NCI-H2029 (cell line): ENCODE measurements at regions not wholly inside any gene's neighbourhood (a gene's known extent, or its start where the extent isn't known, plus 50 kb on each side); places are given as distances from the start of the nearest gene placed in this dataset.

ENCODE experiments used
- DNase-seq: peaks from one replicate; lab custom pipeline; 2025; lab: John Stamatoyannopoulos, UW

DNA sequence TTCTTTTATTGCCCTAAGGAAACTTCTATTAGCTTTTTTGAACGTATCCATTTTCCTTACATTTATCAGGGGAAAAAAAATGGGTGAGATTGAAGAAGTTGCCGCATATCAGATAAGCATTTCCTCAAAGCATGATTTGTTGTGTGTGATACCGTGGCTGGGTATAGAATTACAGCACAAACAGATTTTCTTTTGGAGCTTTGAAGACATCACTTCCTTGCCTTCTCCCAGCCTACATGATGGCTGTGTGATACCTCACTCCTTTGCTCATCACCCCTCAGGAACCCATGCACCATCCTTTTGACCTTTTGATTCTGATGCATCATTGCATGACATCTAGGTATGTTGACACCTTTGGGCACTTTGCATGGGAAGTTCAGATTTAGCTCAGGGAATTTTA, 1155.3 kb downstream of the BRD1 start:
- no peak for DNase-seq

DNA sequence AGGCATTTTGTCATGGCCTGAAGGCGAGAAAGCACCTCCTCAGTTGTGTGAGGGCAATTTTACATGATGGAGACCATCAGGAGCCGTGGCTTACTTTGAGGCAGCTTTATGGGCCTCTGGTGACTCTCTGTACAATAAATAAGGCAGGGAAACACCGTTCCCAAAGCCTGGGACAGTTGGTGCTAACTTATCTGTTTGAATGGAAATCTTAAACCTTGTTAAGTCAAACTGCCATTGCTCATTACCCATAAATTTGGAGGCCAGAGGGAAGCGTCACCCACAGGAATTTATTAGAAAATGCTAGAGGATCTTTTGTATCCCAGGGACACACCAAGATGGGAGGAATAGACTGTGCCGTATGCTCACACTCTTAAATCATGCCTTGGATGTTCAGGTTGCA, 1156.9 kb downstream of the BRD1 start:
- DNase-seq = no peak

- DNase-seq = no peak
Measured at GRCh38 chr22:48669986-48670716, 1157.5 kb downstream of the BRD1 start.

DNA sequence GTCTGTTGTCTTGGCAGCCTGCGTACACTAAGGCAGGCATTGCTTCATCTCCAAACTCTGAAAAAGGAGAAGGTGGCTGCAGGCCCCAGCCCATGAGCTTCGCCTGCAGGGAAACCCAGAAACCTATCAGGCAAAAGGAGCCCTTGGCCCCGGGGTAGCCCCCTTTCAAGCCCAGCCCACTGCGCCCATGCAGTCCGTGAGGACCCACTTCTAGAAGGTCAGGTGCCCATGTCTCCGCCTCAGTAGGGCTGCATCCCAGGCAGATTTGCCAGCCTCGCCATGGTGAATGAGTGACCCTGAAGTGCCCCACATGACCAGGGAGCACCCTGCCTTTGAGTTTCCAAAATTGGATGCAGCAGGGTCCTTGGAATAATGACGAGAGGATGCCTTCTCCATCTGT, 1158.4 kb downstream of the BRD1 start:
- DNase-seq = no peak

DNA sequence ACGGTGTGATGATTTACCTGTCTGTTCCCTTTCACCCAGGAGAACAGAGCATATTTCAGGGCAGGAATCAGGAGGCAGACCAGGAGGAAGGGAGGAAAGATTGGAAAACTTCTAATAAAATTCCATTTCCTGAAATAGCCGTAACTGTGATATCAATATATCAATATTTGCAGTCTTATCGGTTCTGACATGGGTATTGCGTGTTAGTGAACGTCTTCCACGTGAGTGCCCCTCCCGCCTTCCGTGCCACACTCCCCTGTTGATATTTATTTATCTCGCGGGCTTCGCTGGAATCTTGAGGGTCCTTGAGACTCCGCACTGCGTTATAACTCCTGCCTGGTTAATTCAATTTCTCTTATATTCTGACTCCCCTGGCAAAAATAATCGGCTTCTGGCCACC, 1160.4 kb downstream of the BRD1 start:
- no peak for DNase-seq

GRCh38 chr22:48666620-48667019, 1161.1 kb downstream of the BRD1 start:
- no peak for DNase-seq

DNA sequence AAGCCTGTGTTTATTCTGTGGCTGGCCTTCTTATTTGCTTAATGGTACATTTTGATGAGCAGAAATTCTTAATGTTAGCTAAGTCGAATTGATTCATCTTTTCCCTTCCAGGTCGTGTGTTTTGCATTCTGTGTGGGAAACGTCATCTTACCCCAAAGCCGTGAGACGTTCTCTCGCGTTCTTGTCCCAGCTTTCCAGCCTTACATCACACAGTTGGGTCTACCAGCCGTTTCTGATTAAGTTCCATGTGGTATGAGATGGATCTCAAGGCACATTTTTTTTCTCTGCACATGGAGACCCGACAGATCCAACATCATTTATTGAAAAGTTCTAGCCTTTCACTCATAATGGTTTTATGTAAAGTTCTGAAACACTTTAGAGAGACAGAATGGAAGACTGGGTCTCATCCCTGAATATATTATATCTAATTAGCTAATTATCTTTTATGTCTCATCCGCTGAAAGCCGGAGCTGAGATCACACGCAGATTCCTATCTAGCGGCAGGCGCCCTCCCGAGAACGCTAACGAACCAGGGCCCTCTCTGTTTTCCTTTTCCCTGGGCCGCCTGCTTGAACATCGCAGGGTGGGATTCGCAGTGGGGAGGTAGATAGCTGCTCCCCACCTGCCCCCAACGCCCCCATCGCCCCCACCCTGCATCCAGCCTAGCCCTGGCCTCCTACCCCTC, 1162.2 kb downstream of the BRD1 start:
- no peak for DNase-seq

- no peak for DNase-seq
Measured at GRCh38 chr22:48664586-48664985, 1163.1 kb downstream of the BRD1 start.

DNA sequence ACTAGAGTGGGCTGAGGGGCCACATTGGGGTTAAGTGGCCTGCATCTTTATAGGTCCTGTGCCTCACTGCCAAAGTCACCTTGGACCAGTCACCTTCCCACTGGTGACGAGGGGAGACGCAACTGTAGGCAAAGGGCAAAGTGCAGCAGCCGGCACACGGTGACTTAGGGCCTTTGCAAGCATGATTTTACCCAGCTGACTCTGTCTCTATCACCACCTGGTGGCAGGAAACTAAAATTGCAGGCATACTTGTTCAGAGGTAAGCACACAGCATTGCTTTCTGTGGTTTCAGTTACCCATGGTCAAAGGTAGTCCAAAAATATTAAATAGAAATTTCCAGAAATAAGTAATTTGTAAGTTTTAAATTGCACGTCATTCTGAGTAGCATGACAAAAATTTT, 1164.4 kb downstream of the BRD1 start:
- no peak for DNase-seq

GRCh38 chr22:48662476-48663135, 1165.1 kb downstream of the BRD1 start:
- no peak for DNase-seq

DNA sequence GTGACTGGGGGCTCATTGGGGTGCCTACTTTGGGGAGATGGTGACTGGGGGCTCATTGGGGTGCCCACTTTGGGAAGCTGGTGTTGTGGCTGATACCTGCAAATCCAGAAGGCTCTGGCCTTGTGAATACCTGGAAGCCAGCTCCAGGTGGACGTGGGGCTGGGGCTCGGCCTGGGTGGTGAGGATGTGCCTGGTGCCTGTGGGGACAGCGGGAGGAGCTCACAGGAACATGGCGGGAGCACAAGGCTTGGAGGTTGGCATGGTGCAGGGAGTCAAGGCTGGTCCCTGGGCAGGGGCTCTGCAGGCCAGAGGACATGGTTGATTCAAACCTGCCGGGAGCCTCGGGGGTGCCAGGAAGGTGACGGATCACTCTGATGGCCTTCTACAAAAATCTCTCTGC, 1165.7 kb downstream of the BRD1 start:
- DNase-seq = no peak

GRCh38 chr22:48660790-48661740, 1166.6 kb downstream of the BRD1 start:
- DNase-seq = no peak

- no peak for DNase-seq
Measured at GRCh38 chr22:48660104-48660789, 1167.4 kb downstream of the BRD1 start.

DNA sequence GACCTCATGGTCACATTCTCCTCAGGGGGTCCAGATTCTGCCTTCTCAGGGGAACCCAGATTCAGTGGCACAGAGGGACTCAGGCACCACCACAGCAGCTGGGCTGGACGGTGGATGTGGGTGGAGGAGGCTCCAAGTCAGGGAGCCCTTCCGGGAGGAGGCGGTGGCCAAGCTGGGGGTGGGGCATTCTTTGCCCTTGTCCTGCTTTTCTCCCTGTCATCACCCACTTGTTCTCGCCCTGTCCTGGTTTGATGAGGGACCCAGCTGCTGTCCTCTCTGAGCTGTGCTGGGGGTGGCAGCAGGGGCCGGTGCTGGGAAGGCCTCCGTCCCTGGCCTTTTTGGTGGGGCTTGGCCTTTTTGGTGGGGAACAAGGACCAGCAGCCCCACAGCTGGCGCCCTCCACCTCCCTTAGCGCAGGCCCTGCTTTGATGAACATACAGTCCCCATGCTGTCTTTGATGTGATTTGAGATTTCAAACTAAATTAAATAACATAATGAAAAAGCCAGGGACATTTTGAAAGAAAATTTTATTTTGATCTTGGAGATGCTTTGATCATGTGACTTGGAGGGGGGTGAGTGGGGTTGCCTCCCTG, 1168.2 kb downstream of the BRD1 start:
- DNase-seq = no peak

DNA sequence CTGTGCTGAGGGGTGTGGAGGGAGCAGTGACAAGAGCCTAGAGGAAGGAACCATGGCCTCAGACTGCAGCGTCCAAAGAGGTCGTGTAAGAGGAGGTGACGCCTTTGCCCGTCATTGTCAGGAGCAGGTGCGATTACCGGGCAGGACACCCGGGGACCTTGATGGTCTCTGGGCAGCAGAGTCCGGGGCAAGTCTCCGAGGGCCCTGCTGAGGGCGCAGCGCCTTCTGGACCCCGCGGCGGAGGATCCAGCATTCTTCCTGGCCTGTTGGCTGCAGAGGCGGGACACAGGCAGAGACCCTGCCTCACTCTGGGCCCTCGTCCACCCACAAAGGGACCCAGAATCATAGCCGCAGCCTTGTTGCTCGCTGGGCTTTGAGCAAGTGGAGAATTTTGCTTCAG, 1168.8 kb downstream of the BRD1 start:
- no peak for DNase-seq

DNA sequence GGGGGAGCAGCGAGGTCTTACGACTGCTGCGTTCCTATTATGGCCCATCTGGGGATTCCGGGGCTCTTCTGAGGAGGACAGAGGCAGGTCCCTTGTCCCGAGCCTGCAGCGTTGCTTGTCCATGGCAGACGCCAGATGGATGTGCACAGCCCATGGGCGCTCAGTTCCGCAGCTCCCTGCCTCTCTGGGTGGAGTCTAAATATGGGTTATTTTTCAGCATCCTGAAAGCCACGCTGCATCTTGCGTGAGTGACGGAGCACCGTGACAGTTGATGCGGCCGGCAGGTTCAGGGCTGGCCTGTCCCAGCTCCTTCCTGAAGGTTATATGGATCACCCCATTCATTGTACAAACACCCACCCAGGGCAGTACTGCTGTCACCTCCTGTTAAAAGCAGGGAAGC, 1169.4 kb downstream of the BRD1 start:
- no peak for DNase-seq

DNA sequence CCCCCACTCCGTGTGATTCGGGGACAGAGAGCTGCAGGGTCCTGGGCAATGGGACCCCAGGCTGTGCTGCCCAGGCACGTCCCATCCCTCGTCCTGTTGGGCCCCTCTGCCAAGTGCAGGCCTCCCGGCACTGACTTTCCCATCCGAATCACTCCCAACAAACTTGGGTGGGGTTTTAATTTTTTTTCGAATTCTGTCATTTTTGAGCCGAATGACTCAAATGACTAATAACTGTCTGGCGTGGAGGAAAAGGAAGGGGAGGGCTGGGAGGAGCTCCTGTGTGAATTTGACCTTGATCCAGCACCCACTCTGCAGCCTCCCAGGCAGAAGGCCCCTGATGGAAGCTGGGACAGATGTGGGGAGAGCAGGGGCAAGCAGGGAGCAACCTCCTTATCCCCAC, 1173.2 kb downstream of the BRD1 start:
- no peak for DNase-seq

- DNase-seq = no peak
Measured at GRCh38 chr22:48653929-48654328, 1173.7 kb downstream of the BRD1 start.

GRCh38 chr22:48653306-48653705, 1174.4 kb downstream of the BRD1 start:
- DNase-seq = no peak

DNA sequence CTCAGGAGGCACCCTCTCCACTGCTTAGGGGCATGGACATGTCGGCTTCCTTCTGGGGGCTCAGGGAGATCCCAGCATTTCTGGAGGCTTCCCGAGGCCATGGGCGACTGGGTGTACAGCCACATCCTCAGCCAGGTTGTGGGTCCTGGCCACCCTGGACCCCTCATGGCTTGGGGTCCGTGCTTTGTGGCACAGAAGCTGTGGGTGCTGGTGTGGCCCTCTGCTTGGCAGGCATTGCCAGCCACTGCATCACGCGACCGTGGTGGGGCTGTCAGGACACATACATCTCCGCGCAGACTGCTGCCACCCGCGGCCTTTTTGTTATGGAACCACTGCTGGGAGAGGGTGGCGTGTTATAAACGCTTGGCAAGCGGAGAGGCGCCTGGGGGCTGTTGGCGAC, 1174.9 kb downstream of the BRD1 start:
- DNase-seq = no peak

- DNase-seq = peak; percentile 57
Measured at GRCh38 chr22:48651981-48652538, 1175.6 kb downstream of the BRD1 start.
